MCF 10A (cell line): ENCODE measurements at regions not wholly inside any gene's neighbourhood (a gene's known extent, or its start where the extent isn't known, plus 50 kb on each side); places are given as distances from the start of the nearest gene placed in this dataset.

Experiments
- BruUV-seq: library from RNA; stranded (reverse); fragments of 400-500 nt; replicated peaks from 2 replicates; lab custom pipeline; 2021; lab: Mats Ljungman, UMichigan
- CTCF ChIA-PET: fragments of 300-600 bp; sonication (Branson Sonifier 250); formaldehyde crosslinking; extraction: SDS; loops from one replicate; lab custom pipeline; 2021; ENCODE audit warnings: antibody characterized with exemption, inconsistent platforms; lab: Yijun Ruan, JAX
- POLR2A ChIA-PET: fragments of 300-600, 350-650 bp; sonication (Branson Sonifier 250); formaldehyde crosslinking; extraction: SDS; loops from one replicate; lab custom pipeline; 2020; ENCODE audit warnings: antibody characterized with exemption, inconsistent platforms; lab: Yijun Ruan, JAX
- DNase-seq: peaks from one replicate; pipeline ENCODE4 v3.0.0-alpha.2; 2018; ENCODE audit not compliant: unreplicated experiment
- H3K27ac Mint-ChIP-seq: one replicate; pipeline ENCODE4 v1.8.0; 2022; ENCODE audit warnings: mild to moderate bottlenecking, low read depth, mixed read lengths; ENCODE audit not compliant: unreplicated experiment
- H3K27me3 Mint-ChIP-seq: one replicate; pipeline ENCODE4 v1.8.0; 2022; ENCODE audit warnings: mixed read lengths; ENCODE audit not compliant: insufficient read depth, unreplicated experiment
- H3K36me3 Mint-ChIP-seq: one replicate; pipeline ENCODE4 v1.8.0; 2022; ENCODE audit warnings: mild to moderate bottlenecking, moderate library complexity, mixed read lengths; ENCODE audit not compliant: insufficient read depth, unreplicated experiment
- H3K4me1 Mint-ChIP-seq: one replicate; pipeline ENCODE4 v1.8.0; 2022; ENCODE audit warnings: mixed read lengths; ENCODE audit not compliant: insufficient read depth, unreplicated experiment
- H3K4me3 Mint-ChIP-seq: one replicate; pipeline ENCODE4 v1.8.0; 2022; ENCODE audit warnings: mild to moderate bottlenecking, moderate library complexity, mixed read lengths; ENCODE audit not compliant: unreplicated experiment
- H3K9me3 Mint-ChIP-seq: one replicate; pipeline ENCODE4 v1.8.0; 2022; ENCODE audit warnings: mixed read lengths; ENCODE audit not compliant: unreplicated experiment
- intact Hi-C: fragments of 100-400 bp; cut with micrococcal nuclease; formaldehyde crosslinking; loops from 2 replicates; pipeline ENCODE4 v1.14.1; 2022
- TF ChIP-seq, protein P1 (sequence below): fragments of 200-600 bp; IDR thresholded peaks from one replicate; pipeline ENCODE4 v1.8.0; 2022; ENCODE audit warnings: antibody characterized with exemption, mild to moderate bottlenecking; ENCODE audit not compliant: unreplicated experiment

- no peaks in the 10 kb centered on the region for H3K9me3 Mint-ChIP-seq
- TF ChIP-seq, protein P1, sequence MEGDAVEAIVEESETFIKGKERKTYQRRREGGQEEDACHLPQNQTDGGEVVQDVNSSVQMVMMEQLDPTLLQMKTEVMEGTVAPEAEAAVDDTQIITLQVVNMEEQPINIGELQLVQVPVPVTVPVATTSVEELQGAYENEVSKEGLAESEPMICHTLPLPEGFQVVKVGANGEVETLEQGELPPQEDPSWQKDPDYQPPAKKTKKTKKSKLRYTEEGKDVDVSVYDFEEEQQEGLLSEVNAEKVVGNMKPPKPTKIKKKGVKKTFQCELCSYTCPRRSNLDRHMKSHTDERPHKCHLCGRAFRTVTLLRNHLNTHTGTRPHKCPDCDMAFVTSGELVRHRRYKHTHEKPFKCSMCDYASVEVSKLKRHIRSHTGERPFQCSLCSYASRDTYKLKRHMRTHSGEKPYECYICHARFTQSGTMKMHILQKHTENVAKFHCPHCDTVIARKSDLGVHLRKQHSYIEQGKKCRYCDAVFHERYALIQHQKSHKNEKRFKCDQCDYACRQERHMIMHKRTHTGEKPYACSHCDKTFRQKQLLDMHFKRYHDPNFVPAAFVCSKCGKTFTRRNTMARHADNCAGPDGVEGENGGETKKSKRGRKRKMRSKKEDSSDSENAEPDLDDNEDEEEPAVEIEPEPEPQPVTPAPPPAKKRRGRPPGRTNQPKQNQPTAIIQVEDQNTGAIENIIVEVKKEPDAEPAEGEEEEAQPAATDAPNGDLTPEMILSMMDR: no peak
- BruUV-seq: no TSS peak
- no peak for DNase-seq
- intact Hi-C loops: no loop called here
- H3K4me3 Mint-ChIP-seq: no peak overlapping the region
- POLR2A ChIA-PET: interaction anchor here (0.7 kb wide), 1 partner anchor 215 kb away, joined by 3 read pairs; no protein-coding TSS in a partner anchor
- CTCF ChIA-PET: interaction anchor here (0.6 to 0.7 kb wide), 3 partner anchors 356 to 846 kb away, joined by 3 to 4 read pairs (median 3); no protein-coding TSS in a partner anchor
- H3K27ac Mint-ChIP-seq: no peak overlapping the region
- H3K36me3 Mint-ChIP-seq: no peaks in the 10 kb centered on the region
- no peaks in the 10 kb centered on the region for H3K4me1 Mint-ChIP-seq
- peaks cover 43% of the 10 kb centered on the region for H3K27me3 Mint-ChIP-seq
Observed at GRCh38 chr10:55470840-55471239, 669.8 kb upstream of the PCDH15 start.

DNA sequence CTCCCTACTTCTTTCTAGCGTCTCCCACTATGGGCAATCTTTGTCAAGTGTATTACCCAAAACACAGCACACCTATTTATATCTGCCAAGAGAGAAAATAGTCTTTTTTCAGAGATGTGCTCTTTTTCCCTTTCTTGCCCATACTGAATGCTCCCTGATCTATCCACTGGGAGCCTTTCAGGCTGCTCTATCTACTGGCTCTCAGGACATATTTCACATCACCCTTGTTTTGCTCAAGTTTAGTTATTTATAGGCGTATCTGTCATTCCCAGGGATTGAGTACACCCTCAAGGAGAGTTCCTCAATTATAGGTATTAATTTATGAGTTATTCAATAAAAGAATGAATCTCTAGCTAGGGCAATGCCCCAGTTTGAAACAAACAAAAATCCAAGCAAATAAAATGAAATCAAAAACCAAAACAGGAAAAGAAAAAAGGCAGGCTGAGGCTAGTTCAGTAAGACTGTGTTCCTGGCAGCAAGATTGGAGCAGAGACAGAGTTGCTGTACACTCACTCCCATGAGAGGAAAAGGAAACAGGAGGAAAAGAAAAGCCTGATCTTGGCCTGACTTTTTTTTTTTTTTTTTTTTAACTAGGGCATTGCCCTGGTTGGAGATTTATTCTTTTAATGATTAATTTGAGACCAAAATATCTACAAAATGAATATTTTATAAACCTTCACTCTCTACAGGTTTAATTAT, 665.9 kb upstream of the PCDH15 start:
- BruUV-seq: no TSS peak
- TF ChIP-seq, protein P1: no peak
- H3K36me3 Mint-ChIP-seq: no peaks in the 10 kb centered on the region
- H3K27me3 Mint-ChIP-seq: peaks cover 63% of the 10 kb centered on the region
- no peak overlapping the region for H3K4me3 Mint-ChIP-seq
- ChIA-PET CTCF (no interaction called here), POLR2A (no interaction called here)
- H3K27ac Mint-ChIP-seq: no peak overlapping the region
- H3K4me1 Mint-ChIP-seq: no peaks in the 10 kb centered on the region
- no peak for DNase-seq
- intact Hi-C loops: no loop called here
- H3K9me3 Mint-ChIP-seq: no peaks in the 10 kb centered on the region

DNA sequence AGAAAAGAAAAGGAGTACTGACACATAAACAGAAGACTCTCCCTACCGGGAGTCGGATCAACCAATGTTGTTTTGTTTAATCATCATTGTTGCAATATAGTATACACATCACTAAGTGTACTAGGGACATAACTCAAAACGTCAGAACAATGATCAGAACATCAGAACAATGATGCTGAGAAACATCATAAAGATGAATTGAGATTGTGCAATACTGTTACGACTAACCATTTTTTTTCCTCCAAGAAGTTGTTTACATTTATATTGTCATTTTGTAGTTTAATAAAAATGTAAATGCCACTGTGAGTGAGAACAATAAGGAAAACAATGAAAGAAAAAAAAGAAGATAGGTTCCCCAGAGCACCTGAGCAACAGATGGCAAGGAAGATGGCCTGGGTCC, 663.1 kb upstream of the PCDH15 start:
- H3K27ac Mint-ChIP-seq: no peak overlapping the region
- intact Hi-C loops: no loop called here
- DNase-seq: no peak
- peaks cover 6% of the 10 kb centered on the region for H3K36me3 Mint-ChIP-seq
- no peak overlapping the region for H3K4me3 Mint-ChIP-seq
- CTCF ChIA-PET: no interaction called here
- no peaks in the 10 kb centered on the region for H3K4me1 Mint-ChIP-seq
- H3K9me3 Mint-ChIP-seq: no peaks in the 10 kb centered on the region
- BruUV-seq: no TSS peak
- TF ChIP-seq, protein P1: no peak
- peaks cover 65% of the 10 kb centered on the region for H3K27me3 Mint-ChIP-seq
- POLR2A ChIA-PET: no interaction called here

DNA sequence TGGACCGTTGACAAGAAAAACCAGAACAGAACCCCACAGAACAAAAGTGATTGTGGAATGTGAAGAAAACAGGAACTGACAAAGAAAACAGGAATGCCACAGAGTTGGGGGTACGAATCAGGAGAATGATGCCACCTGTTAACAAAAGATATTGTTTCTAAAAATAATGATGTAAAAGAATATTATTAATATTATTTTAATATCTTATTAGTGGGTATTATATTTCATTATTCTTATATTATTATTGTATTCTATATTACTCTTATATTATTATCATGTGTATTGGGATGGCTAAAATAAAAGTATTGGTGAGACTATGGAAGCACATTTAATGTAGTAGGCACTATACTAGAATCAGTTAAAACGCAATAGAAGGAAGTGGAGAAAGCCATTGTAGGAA, 659.0 kb upstream of the PCDH15 start:
- ChIA-PET CTCF (no interaction called here), POLR2A (no interaction called here)
- peaks cover 6% of the 10 kb centered on the region for H3K36me3 Mint-ChIP-seq
- intact Hi-C loops: no loop called here
- no TSS peak for BruUV-seq
- peaks cover 47% of the 10 kb centered on the region for H3K27me3 Mint-ChIP-seq
- H3K9me3 Mint-ChIP-seq: no peaks in the 10 kb centered on the region
- TF ChIP-seq, protein P1: no peak
- H3K4me1 Mint-ChIP-seq: no peaks in the 10 kb centered on the region
- no peak overlapping the region for H3K27ac Mint-ChIP-seq
- no peak overlapping the region for H3K4me3 Mint-ChIP-seq
- no peak for DNase-seq
